ENCODE measurements at regions not wholly inside any gene's neighbourhood (a gene's known extent, or its start where the extent isn't known, plus 50 kb on each side); places are given as distances from the start of the nearest gene placed in this dataset.

GRCh38 chr6:12426121-12426520 lies 136.0 kb downstream of the EDN1 start:
- TF ChIP-seq CTCF (conservative IDR thresholded peaks at IDR 0.05; ENCODE audit: low read length): no peak
- TF ChIP-seq EZH2phosphoT487 (IDR thresholded peaks at IDR 0.05; ENCODE audit: borderline replicate concordance, low read depth, low read length): no peak

All from OCI-LY7 (cell line).